Small intestine (tissue), 7 donors: ENCODE measurements at regions not wholly inside any gene's neighbourhood (a gene's known extent, or its start where the extent isn't known, plus 50 kb on each side); places are given as distances from the start of the nearest gene placed in this dataset.

Experiments used
- DNase-seq, 2 donors: peaks; one replicate each; pipeline versions ENCODE4 v3.0.0 to v3.0.0-alpha.2; 2013
- FAIRE-seq: peaks from 2 replicates; lab custom pipeline; 2012; peaks lifted over from hg19 to GRCh38; lab: Jason Lieb, UNC
- H3K27ac ChIP-seq, 3 donors: one replicate each; pipeline ENCODE4 v1.5.1; 2013; ENCODE audit warnings: low read length in 2 of 3, mild to moderate bottlenecking in 2 of 3, control low read depth in 1 of 3, inconsistent platforms in 1 of 3, low read depth in 1 of 3, moderate library complexity in 1 of 3
- H3K27me3 ChIP-seq, 3 donors: one replicate each; pipeline ENCODE4 v1.6.1; 2013; ENCODE audit warnings: low read length in 3 of 3, inconsistent platforms in 1 of 3; ENCODE audit not compliant: control insufficient read depth in 3 of 3, insufficient read depth in 3 of 3
- H3K36me3 ChIP-seq, 3 donors: one replicate each; pipeline ENCODE4 v1.6.1; 2013; ENCODE audit warnings: low read length in 3 of 3, inconsistent platforms in 1 of 3, low read depth in 1 of 3, mild to moderate bottlenecking in 1 of 3, moderate library complexity in 1 of 3; ENCODE audit not compliant: control insufficient read depth in 3 of 3, insufficient read depth in 2 of 3
- H3K4me1 ChIP-seq, 3 donors: one replicate each; pipeline ENCODE4 v1.6.1; 2013; ENCODE audit warnings: low read length in 2 of 3, inconsistent platforms in 1 of 3, low read depth in 1 of 3, mild to moderate bottlenecking in 1 of 3, moderate library complexity in 1 of 3; ENCODE audit not compliant: control insufficient read depth in 3 of 3, insufficient read depth in 2 of 3
- H3K4me3 ChIP-seq, 3 donors: one replicate each; pipeline ENCODE4 v1.5.1; 2013; ENCODE audit warnings: low read length in 3 of 3, control low read depth in 1 of 3, inconsistent platforms in 1 of 3, low read depth in 1 of 3, mild to moderate bottlenecking in 1 of 3, moderate library complexity in 1 of 3
- H3K9me3 ChIP-seq, 2 donors: one replicate each; pipeline ENCODE4 v1.6.1; 2013; ENCODE audit warnings: low read depth in 1 of 2, low read length in 1 of 2; ENCODE audit not compliant: control insufficient read depth in 2 of 2, insufficient read depth in 1 of 2
- WGBS, 3 donors: extraction: QIAGEN DNeasy Blood & Tissue Kit; methylation state at CpG; one replicate each; pipeline ENCODE4 v1.1.7; 2013; 5-methylcytosine and 5-hydroxymethylcytosine counted together
- donor health status: healthy with polysubstance abuse.
- donor health status: control.
- donor health status: control.
- donor health status: Bipolar disorder and iron deficiency.
- donor health status: healthy.

DNA sequence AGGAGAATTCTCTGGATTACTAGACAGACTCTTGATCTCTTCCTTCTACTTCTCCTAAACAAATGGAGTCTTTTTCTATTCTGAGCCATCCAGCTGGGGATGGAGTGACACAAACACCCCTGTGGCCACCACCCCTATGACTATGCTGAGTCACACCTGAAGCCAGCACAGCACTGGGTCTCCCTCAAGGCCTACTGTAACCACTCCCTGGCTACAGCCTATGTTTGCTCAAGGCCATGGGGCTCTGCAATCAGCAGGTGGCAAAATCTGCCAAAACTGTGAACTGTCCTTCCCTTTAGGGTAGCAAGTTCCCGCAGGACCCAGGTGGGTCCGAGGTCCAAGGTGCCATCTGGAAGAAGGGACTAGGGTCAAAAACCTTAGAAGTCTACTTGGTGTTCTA, 132.3 kb downstream of the TINAG start:
- Histone ChIP-seq H3K36me3 (no peaks in the 10 kb centered on the region), H3K9me3 (no peaks in the 10 kb centered on the region), H3K27ac (no peak overlapping the region), H3K4me3 (no peak overlapping the region), H3K27me3 (no peaks in the 10 kb centered on the region), H3K4me1 (no peaks in the 10 kb centered on the region)
- no peak for FAIRE-seq
- DNase-seq = no peak
- WGBS, 3 donors = 76 to 91% (median 88%) methylated on average over 2 of the region's 2 CpGs

DNA sequence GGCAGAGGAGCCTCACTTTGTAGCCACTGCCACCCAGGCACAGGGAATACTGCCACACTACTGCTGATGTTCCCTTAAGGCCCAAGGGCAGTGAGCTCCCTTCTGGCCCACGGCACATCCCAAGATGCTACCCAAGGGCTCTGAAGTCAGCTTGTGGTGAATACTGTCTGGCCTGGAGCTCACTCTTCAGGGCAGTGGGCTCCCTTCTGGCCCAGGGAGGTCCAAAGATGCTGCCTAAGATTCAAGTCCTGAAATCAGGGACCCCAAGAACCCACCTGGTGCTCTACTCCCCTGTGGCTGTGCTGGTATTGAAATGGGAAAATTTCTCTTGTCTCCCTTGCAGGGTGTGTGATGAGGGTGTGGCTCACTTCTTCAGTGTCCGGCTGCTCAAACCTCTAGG, 132.8 kb downstream of the TINAG start:
- WGBS, 3 donors = 89 to 91% (median 89%) methylated on average over 2 of the region's 2 CpGs
- no peak overlapping the region for H3K27ac ChIP-seq
- H3K4me3 ChIP-seq = no peak overlapping the region
- DNase-seq (no peak), FAIRE-seq (no peak)
- H3K27me3 ChIP-seq = no peaks in the 10 kb centered on the region
- no peaks in the 10 kb centered on the region for H3K9me3 ChIP-seq
- no peaks in the 10 kb centered on the region for H3K36me3 ChIP-seq
- H3K4me1 ChIP-seq = no peaks in the 10 kb centered on the region

DNA sequence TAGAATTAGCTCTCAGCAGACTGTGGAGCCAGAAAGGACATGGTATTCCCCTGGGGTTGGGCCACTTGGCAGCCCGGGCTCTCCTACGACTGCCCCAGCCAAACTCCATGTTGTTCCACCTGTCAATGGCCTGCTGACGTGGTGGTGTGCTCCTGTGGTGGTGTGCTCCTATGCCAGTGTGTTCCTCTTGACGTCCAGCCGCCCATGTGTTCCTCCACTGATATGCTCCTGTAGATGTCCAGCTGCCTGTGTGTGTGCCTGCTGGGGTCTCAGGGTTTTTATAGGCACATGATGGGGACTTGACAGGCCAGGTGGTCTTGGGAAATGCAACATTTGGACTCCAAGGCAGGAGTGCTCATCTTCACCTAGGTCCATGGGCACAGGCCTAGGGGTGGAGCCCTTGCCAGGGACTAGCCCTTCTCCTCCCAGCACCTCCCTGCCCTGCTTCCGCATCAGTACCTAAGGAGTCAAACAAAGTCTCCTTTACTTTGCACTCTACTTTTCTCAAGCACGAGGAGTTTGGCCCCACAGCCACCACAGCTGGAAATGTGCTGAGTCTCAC, 133.5 kb downstream of the TINAG start:
- no peak for FAIRE-seq
- Histone ChIP-seq H3K9me3 (no peaks in the 10 kb centered on the region), H3K27ac (no peak overlapping the region), H3K4me1 (no peaks in the 10 kb centered on the region), H3K4me3 (no peak overlapping the region), H3K27me3 (no peaks in the 10 kb centered on the region), H3K36me3 (no peaks in the 10 kb centered on the region)
- WGBS, 3 donors = 86 to 92% (median 86%) methylated on average over 6 to 7 of the region's 7 CpGs
- DNase-seq = no peak

DNA sequence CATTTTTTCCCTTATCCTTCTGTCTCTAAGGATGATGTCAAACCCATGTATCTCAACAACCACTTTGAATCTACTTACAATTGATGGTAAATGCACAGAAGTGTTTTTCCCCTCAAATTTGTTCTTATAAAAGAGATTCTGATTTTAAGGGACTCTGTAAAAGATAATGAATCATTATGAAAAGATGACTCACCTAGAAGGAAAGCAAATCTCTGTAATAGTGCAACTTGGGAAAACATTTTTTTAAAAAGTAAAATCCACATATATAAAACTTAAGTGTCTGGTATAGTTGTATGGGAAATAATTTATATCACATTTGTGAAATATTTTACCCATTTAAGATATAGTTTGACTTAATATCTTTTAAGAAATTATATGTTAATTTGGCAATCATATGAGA, 137.0 kb downstream of the TINAG start:
- no peak overlapping the region for H3K27ac ChIP-seq
- H3K4me1 ChIP-seq = no peaks in the 10 kb centered on the region
- no peak overlapping the region for H3K4me3 ChIP-seq
- H3K27me3 ChIP-seq = no peaks in the 10 kb centered on the region
- no peaks in the 10 kb centered on the region for H3K36me3 ChIP-seq
- H3K9me3 ChIP-seq = no peaks in the 10 kb centered on the region
- FAIRE-seq = no peak
- no peak for DNase-seq

DNA sequence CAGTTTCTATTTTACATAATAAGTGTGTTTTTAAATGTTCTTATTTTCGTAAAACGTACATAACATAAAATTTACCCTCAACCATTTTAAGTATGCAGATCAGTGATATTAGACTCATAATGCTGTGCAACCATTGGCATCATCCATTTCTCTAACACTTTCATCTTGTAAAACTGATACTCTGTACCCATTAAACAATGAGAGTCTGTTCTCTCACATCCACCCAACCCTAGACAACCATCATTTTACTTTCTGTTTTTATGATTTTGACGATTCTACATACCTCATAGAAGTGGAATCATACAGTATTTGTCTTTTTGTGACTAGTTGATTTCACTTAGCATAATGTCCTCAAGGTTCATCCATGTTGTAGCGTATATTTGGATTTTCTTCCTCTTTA, 140.4 kb downstream of the TINAG start:
- FAIRE-seq (no peak), DNase-seq (no peak)
- H3K27me3 ChIP-seq = no peaks in the 10 kb centered on the region
- H3K4me3 ChIP-seq = no peak overlapping the region
- H3K36me3 ChIP-seq = no peaks in the 10 kb centered on the region
- 74 to 79% (median 77%) methylated on average over 4 of the region's 4 CpGs for WGBS, 3 donors
- H3K27ac ChIP-seq = no peak overlapping the region
- peaks cover 0 to 3% of the 10 kb centered on the region in 2 donors for H3K9me3 ChIP-seq
- H3K4me1 ChIP-seq = no peaks in the 10 kb centered on the region

DNA sequence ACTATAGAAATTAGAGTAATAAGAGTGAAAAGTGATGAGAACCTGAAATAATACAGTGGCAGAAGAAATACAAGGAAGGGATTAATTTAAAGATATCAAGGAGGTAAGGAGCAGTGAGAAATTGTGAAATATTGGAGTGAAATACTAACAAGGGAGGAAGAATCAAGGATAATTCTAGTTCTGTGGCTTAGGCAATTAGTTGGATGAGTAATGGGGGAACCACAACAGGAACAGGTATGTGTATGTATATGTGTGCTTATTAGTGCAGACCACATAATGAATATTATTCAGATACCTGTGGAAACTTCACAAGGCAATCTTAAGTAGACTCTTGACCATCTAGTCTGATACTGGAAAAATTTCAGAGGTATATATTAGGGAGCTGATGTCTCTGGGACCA, 143.3 kb downstream of the TINAG start:
- H3K4me3 ChIP-seq = no peak overlapping the region
- H3K36me3 ChIP-seq = no peaks in the 10 kb centered on the region
- H3K4me1 ChIP-seq = no peaks in the 10 kb centered on the region
- no peak overlapping the region for H3K27ac ChIP-seq
- FAIRE-seq = no peak
- peaks cover 0 to 3% of the 10 kb centered on the region in 2 donors for H3K9me3 ChIP-seq
- no peaks in the 10 kb centered on the region for H3K27me3 ChIP-seq
- DNase-seq = no peak

DNA sequence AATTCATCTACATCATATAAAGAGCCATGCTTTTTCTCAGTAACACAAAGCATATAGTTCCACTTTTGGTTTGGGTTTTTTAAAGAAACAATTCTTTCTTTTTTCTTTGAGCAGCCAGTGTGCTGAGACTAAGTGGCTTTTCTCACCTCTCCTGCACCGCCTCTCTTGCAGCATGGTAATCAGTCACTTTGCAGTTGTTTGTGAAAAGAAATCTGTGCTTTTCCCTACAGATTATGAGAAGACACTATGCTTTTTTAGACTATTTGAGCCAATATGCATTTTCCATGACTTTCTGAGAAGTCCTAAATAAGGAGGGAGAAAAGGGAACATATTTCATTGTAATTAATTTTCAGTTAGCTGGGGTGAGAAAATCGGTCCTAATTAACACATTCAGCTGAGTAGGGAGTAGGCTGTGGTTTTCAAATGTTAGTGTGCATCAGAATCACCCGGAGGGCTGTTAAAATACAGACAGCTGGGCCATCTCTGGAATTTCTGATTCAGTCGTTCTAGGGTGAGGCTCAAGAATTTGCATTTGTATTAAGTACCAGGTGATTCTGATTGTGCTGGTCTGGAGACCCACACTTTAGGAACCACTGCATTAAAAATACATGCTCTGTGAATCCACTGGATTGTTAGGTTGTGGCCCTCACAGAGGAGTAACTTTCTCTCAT, 155.2 kb downstream of the TINAG start:
- no peaks in the 10 kb centered on the region for H3K9me3 ChIP-seq
- DNase-seq = no peak
- no peak overlapping the region for H3K27ac ChIP-seq
- 60 to 70% (median 62%) methylated on average over 4 of the region's 4 CpGs for WGBS, 3 donors
- H3K4me3 ChIP-seq = no peak overlapping the region
- no peak for FAIRE-seq
- H3K27me3 ChIP-seq = no peaks in the 10 kb centered on the region
- no peaks in the 10 kb centered on the region for H3K36me3 ChIP-seq
- no peaks in the 10 kb centered on the region for H3K4me1 ChIP-seq

DNA sequence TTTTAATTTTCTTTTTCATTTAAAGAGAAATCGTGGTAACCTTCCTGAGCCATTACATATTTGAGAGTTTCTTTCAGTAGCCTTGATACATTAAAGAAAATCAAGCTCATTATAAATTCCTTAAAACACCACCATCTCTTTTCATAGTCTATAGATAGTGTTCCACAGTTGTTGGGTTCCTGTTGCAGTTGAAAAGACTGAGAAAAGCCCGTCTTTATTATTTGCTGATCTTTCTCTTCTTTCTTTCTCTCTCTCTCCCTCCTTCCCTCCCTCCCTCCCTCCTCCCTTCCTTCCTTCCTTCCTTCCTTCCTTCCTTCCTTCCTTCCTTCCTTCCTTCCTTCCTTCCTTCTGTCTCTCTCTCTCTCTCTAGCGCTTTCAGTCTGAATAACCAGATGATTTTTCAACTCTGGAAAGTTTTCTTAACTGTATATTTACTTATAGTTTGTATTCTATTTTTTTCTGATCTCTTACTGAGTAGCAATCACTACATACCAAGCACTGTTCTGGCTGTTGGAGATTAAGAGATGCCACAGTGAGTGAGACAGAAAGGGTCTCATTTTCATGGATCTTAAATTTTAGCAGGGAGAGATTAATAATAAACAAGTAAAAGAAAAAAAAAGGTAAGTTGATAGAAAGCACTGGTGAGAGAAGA, 157.5 kb downstream of the TINAG start:
- H3K27ac ChIP-seq = no peak overlapping the region
- FAIRE-seq (no peak), DNase-seq (no peak)
- H3K4me3 ChIP-seq = no peak overlapping the region
- 72 to 78% (median 74%) methylated on average over 3 of the region's 3 CpGs for WGBS, 3 donors
- no peaks in the 10 kb centered on the region for H3K27me3 ChIP-seq
- no peaks in the 10 kb centered on the region for H3K9me3 ChIP-seq
- no peaks in the 10 kb centered on the region for H3K36me3 ChIP-seq
- no peaks in the 10 kb centered on the region for H3K4me1 ChIP-seq
